ENCODE measurements at regions not wholly inside any gene's neighbourhood (a gene's known extent, or its start where the extent isn't known, plus 50 kb on each side); places are given as distances from the start of the nearest gene placed in this dataset.

GRCh38 chr5:17077440-17078233 lies 139.8 kb upstream of the BASP1 start:
- H2BK20ac ChIP-seq (ENCODE audit: low read length) = no peak overlapping the region
- H3K56ac ChIP-seq (replicated peaks; ENCODE audit: insufficient read length, low read depth, low read length) = no peak overlapping the region
- H3K9me3 ChIP-seq (ENCODE audit: insufficient read depth in 2 of 2, low read depth in 1 of 2, low read length in 1 of 2) = no peaks in the 10 kb centered on the region
- no peak overlapping the region for H3K18ac ChIP-seq (ENCODE audit: extremely low read depth, low read length)
- no peaks in the 10 kb centered on the region for H3K27me3 ChIP-seq (replicated peaks in 1 of 4; ENCODE audit: control insufficient read depth in 3 of 4, extremely low read depth in 1 of 4, insufficient read depth in 3 of 4, low read length in 3 of 4)
- no peak overlapping the region for H4K5ac ChIP-seq (ENCODE audit: insufficient read length, low read depth, low read length)
- no peak overlapping the region for H3K23ac ChIP-seq (ENCODE audit: insufficient read length)
- FAIRE-seq (no peak), DNase-seq (ENCODE audit: low read depth in 1 of 2, low spot score in 2 of 2) (no peak)
- H3K4ac ChIP-seq (replicated peaks; ENCODE audit: insufficient read length, low read depth, low read length) = no peak overlapping the region
- no peak overlapping the region for H3K14ac ChIP-seq (ENCODE audit: insufficient read length)
- H3K9ac ChIP-seq (replicated peaks in 1 of 4; ENCODE audit: extremely low read depth in 1 of 4, low read depth in 3 of 4, low read length in 3 of 4) = no peak overlapping the region
- POLR2A ChIA-PET (ENCODE audit: partially characterized antibody) = no interaction called here
- H3K4me1 ChIP-seq (replicated peaks in 1 of 4; ENCODE audit: control insufficient read depth in 3 of 4, insufficient read depth in 4 of 4, low read length in 3 of 4) = no peaks in the 10 kb centered on the region
- H2BK15ac ChIP-seq (ENCODE audit: low read length) = no peak overlapping the region
- no peak overlapping the region for H4K91ac ChIP-seq (replicated peaks; ENCODE audit: insufficient read length, low read length)
- no peaks in the 10 kb centered on the region for H3K79me2 ChIP-seq (ENCODE audit: control insufficient read depth in 1 of 2, insufficient read depth in 2 of 2, low read length in 2 of 2)
- no peak overlapping the region for H2BK12ac ChIP-seq (ENCODE audit: low read depth, low read length)
- H3K4me2 ChIP-seq (ENCODE audit: insufficient read depth in 1 of 2, low read depth in 2 of 2, low read length in 2 of 2) = no peak overlapping the region
- no peaks in the 10 kb centered on the region for H3K36me3 ChIP-seq (ENCODE audit: control insufficient read depth in 2 of 4, insufficient read depth in 4 of 4, low read length in 3 of 4)
- H2AFZ ChIP-seq (ENCODE audit: low read length) = no peak overlapping the region
- no peaks in the 10 kb centered on the region for H3K23me2 ChIP-seq (ENCODE audit: low read depth, low read length)
- no peak overlapping the region for H3K4me3 ChIP-seq (ENCODE audit: extremely low read depth in 1 of 4, insufficient read depth in 2 of 4, low read depth in 3 of 4, low read length in 4 of 4)
- WGBS, 2 experiments (ENCODE audit: extremely low coverage in 1 of 2, insufficient coverage in 1 of 2, insufficient read length in 1 of 2, insufficient replicate concordance in 2 of 2, low coverage in 1 of 2, low lambda C conversion rate in 2 of 2, missing lambda C conversion rate in 1 of 2) = 95% methylated on average over 11 of the region's 11 CpGs; no CpG with 5 or more reads in 1 of the 2 experiments
- no peaks in the 10 kb centered on the region for H4K20me1 ChIP-seq (replicated peaks in 1 of 2; ENCODE audit: control insufficient read depth in 1 of 2, insufficient read depth in 2 of 2, low read length in 2 of 2)
- H2BK5ac ChIP-seq (ENCODE audit: low read depth, low read length) = no peak overlapping the region
- CTCF ChIA-PET (ENCODE audit: partially characterized antibody) = interaction anchor here (0.9 to 1.6 kb wide), 3 partner anchors 55 to 112 kb away, joined by 3 to 7 read pairs (median 3); no protein-coding TSS in a partner anchor
- H3K79me1 ChIP-seq (ENCODE audit: low read depth, low read length) = no peaks in the 10 kb centered on the region
- H4K8ac ChIP-seq (ENCODE audit: extremely low read depth, insufficient read depth, low read length) = no peak overlapping the region
- no peak overlapping the region for H2AK5ac ChIP-seq (ENCODE audit: low read depth, low read length)
- no peak overlapping the region for H3K27ac ChIP-seq (ENCODE audit: low read depth, low read length)
- H2BK120ac ChIP-seq (replicated peaks; ENCODE audit: low read depth, low read length) = no peak overlapping the region
- TF ChIP-seq POU5F1 (IDR thresholded peaks at IDR 0.05; ENCODE audit: low read depth, low read length) (no peak), EP300 (IDR thresholded peaks at IDR 0.05; ENCODE audit: borderline replicate concordance in 1 of 2, low read depth in 2 of 2, low read length in 2 of 2) (no peak), HDAC2 (IDR thresholded peaks at IDR 0.05; ENCODE audit: borderline replicate concordance in 1 of 2, low read depth in 2 of 2, low read length in 2 of 2) (no peak), RNF2 (IDR thresholded peaks at IDR 0.05; ENCODE audit: borderline replicate concordance, low read depth, low read length, missing control alignments, poor library complexity, severe bottlenecking) (no peak), USF2 (IDR thresholded peaks at IDR 0.05; ENCODE audit: low read length) (no peak), CTBP2 (IDR thresholded peaks at IDR 0.05; ENCODE audit: borderline replicate concordance, insufficient read depth, insufficient read length, low read length) (no peak), FOSL1 (IDR thresholded peaks at IDR 0.05; ENCODE audit: insufficient read depth, low read depth, low read length) (no peak), YY1 (IDR thresholded peaks at IDR 0.05; ENCODE audit: low read depth, low read length) (no peak), EGR1 (IDR thresholded peaks at IDR 0.05; ENCODE audit: borderline replicate concordance, low read depth, low read length) (no peak), SAP30 (IDR thresholded peaks at IDR 0.05; ENCODE audit: insufficient read depth, insufficient replicate concordance, low read length) (no peak)

Data from H1 (cell line).